ENCODE measurements at regions not wholly inside any gene's neighbourhood (a gene's known extent, or its start where the extent isn't known, plus 50 kb on each side); places are given as distances from the start of the nearest gene placed in this dataset.

- no peak for DNase-seq
- in situ Hi-C loops (cut with HindIII; ENCODE audit: low pct_ligation_motif_present, low pct_unique_long_range_greater_than_20kb, low sequenced_read_pairs), result no loop called here
Observed at GRCh38 chr4:117311215-117311614, 225.8 kb upstream of the TRAM1L1 start.

- in situ Hi-C loops (cut with HindIII; ENCODE audit: low pct_ligation_motif_present, low pct_unique_long_range_greater_than_20kb, low sequenced_read_pairs), result no loop called here
- DNase-seq, result no peak
Observed at GRCh38 chr4:117311989-117312388, 226.6 kb upstream of the TRAM1L1 start.

GRCh38 chr4:117324851-117325491 is 239.6 kb upstream of the TRAM1L1 start:
- in situ Hi-C loops (cut with HindIII; ENCODE audit: low pct_ligation_motif_present, low pct_unique_long_range_greater_than_20kb, low sequenced_read_pairs), result no loop called here
- peak; percentile 91 for DNase-seq

- in situ Hi-C loops (cut with HindIII; ENCODE audit: low pct_ligation_motif_present, low pct_unique_long_range_greater_than_20kb, low sequenced_read_pairs), result no loop called here
- peak; percentile 53 for DNase-seq
Observed at GRCh38 chr4:117326091-117326490, 240.7 kb upstream of the TRAM1L1 start.

GRCh38 chr4:117327491-117327890 is 242.1 kb upstream of the TRAM1L1 start:
- peak; percentile 25 for DNase-seq
- in situ Hi-C loops (cut with HindIII; ENCODE audit: low pct_ligation_motif_present, low pct_unique_long_range_greater_than_20kb, low sequenced_read_pairs), result no loop called here

- in situ Hi-C loops (cut with HindIII; ENCODE audit: low pct_ligation_motif_present, low pct_unique_long_range_greater_than_20kb, low sequenced_read_pairs), result no loop called here
- no peak for DNase-seq
Observed at GRCh38 chr4:117328333-117328732, 243.0 kb upstream of the TRAM1L1 start.

GRCh38 chr4:117331817-117332216 is 246.4 kb upstream of the TRAM1L1 start:
- in situ Hi-C loops (cut with HindIII; ENCODE audit: low pct_ligation_motif_present, low pct_unique_long_range_greater_than_20kb, low sequenced_read_pairs), result no loop called here
- DNase-seq, result no peak

GRCh38 chr4:117334451-117335188 is 249.2 kb upstream of the TRAM1L1 start:
- in situ Hi-C loops (cut with HindIII; ENCODE audit: low pct_ligation_motif_present, low pct_unique_long_range_greater_than_20kb, low sequenced_read_pairs), result no loop called here
- no peak for DNase-seq

- no peak for DNase-seq
- in situ Hi-C loops (cut with HindIII; ENCODE audit: low pct_ligation_motif_present, low pct_unique_long_range_greater_than_20kb, low sequenced_read_pairs), result no loop called here
Observed at GRCh38 chr4:117357437-117357836, 272.1 kb upstream of the TRAM1L1 start.

GRCh38 chr4:117357866-117358265 is 272.5 kb upstream of the TRAM1L1 start:
- DNase-seq, result no peak
- in situ Hi-C loops (cut with HindIII; ENCODE audit: low pct_ligation_motif_present, low pct_unique_long_range_greater_than_20kb, low sequenced_read_pairs), result no loop called here

GRCh38 chr4:117370944-117371668 is 285.7 kb upstream of the TRAM1L1 start:
- no peak for DNase-seq
- in situ Hi-C loops (cut with HindIII; ENCODE audit: low pct_ligation_motif_present, low pct_unique_long_range_greater_than_20kb, low sequenced_read_pairs), result no loop called here

- in situ Hi-C loops (cut with HindIII; ENCODE audit: low pct_ligation_motif_present, low pct_unique_long_range_greater_than_20kb, low sequenced_read_pairs), result no loop called here
- no peak for DNase-seq
Observed at GRCh38 chr4:117375101-117375500, 289.7 kb upstream of the TRAM1L1 start.

- no peak for DNase-seq
- in situ Hi-C loops (cut with HindIII; ENCODE audit: low pct_ligation_motif_present, low pct_unique_long_range_greater_than_20kb, low sequenced_read_pairs), result no loop called here
Observed at GRCh38 chr4:117376692-117377091, 291.3 kb upstream of the TRAM1L1 start.

GRCh38 chr4:117378942-117379341 is 293.6 kb upstream of the TRAM1L1 start:
- DNase-seq, result no peak
- in situ Hi-C loops (cut with HindIII; ENCODE audit: low pct_ligation_motif_present, low pct_unique_long_range_greater_than_20kb, low sequenced_read_pairs), result no loop called here

GRCh38 chr4:117383468-117383867 is 298.1 kb upstream of the TRAM1L1 start:
- in situ Hi-C loops (cut with HindIII; ENCODE audit: low pct_ligation_motif_present, low pct_unique_long_range_greater_than_20kb, low sequenced_read_pairs), result no loop called here
- no peak for DNase-seq

GRCh38 chr4:117385526-117385925 is 300.1 kb upstream of the TRAM1L1 start:
- DNase-seq, result no peak
- in situ Hi-C loops (cut with HindIII; ENCODE audit: low pct_ligation_motif_present, low pct_unique_long_range_greater_than_20kb, low sequenced_read_pairs), result no loop called here

GRCh38 chr4:117387072-117387471 is 301.7 kb upstream of the TRAM1L1 start:
- in situ Hi-C loops (cut with HindIII; ENCODE audit: low pct_ligation_motif_present, low pct_unique_long_range_greater_than_20kb, low sequenced_read_pairs), result no loop called here
- DNase-seq, result no peak

- in situ Hi-C loops (cut with HindIII; ENCODE audit: low pct_ligation_motif_present, low pct_unique_long_range_greater_than_20kb, low sequenced_read_pairs), result no loop called here
- DNase-seq, result peak; percentile 85
Observed at GRCh38 chr4:117400039-117400835, 314.9 kb upstream of the TRAM1L1 start.

GRCh38 chr4:117412661-117413060 is 327.3 kb upstream of the TRAM1L1 start:
- in situ Hi-C loops (cut with HindIII; ENCODE audit: low pct_ligation_motif_present, low pct_unique_long_range_greater_than_20kb, low sequenced_read_pairs), result no loop called here
- no peak for DNase-seq
